Aorta (tissue), 5 donors: ENCODE measurements at regions not wholly inside any gene's neighbourhood (a gene's known extent, or its start where the extent isn't known, plus 50 kb on each side); places are given as distances from the start of the nearest gene placed in this dataset.

Experiments used
- ATAC-seq: fragments of 200-7000 bp; cut with Tn5 transposase; one replicate; pipeline ENCODE4 v1.9.1; 2022; ENCODE audit warnings: moderate library complexity; ENCODE audit not compliant: low FRiP score
- DNase-seq, 2 donors: peaks; one replicate each; pipeline ENCODE4 v3.0.0-alpha.2; 2020
- H3K27ac ChIP-seq, 2 donors: one replicate each; pipeline ENCODE4 v1.5.1; 2013; ENCODE audit warnings: low read length in 2 of 2, mild to moderate bottlenecking in 2 of 2, moderate library complexity in 2 of 2, control low read depth in 1 of 2, inconsistent platforms in 1 of 2, low read depth in 1 of 2
- H3K27me3 ChIP-seq, 2 donors: one replicate each; pipeline ENCODE4 v1.6.1; 2013; ENCODE audit warnings: control low read depth in 1 of 2, low read length in 1 of 2, mild to moderate bottlenecking in 1 of 2, moderate library complexity in 1 of 2; ENCODE audit not compliant: insufficient read depth in 2 of 2, control insufficient read depth in 1 of 2
- H3K36me3 ChIP-seq, 2 donors: one replicate each; pipeline ENCODE4 v1.6.1; 2013; ENCODE audit warnings: control low read depth in 1 of 2, low read length in 1 of 2, mild to moderate bottlenecking in 1 of 2; ENCODE audit not compliant: insufficient read depth in 2 of 2, control insufficient read depth in 1 of 2
- H3K4me1 ChIP-seq, 2 donors: one replicate each; pipeline ENCODE4 v1.6.1; 2013; ENCODE audit warnings: low read length in 2 of 2, control low read depth in 1 of 2, mild to moderate bottlenecking in 1 of 2, moderate library complexity in 1 of 2; ENCODE audit not compliant: insufficient read depth in 2 of 2, control insufficient read depth in 1 of 2
- H3K4me3 ChIP-seq, 2 donors: one replicate each; pipeline ENCODE4 v1.5.1; 2013; ENCODE audit warnings: low read length in 2 of 2, control low read depth in 1 of 2, mild to moderate bottlenecking in 1 of 2
- H3K9me3 ChIP-seq: one replicate; pipeline ENCODE4 v1.6.1; 2013; ENCODE audit warnings: mild to moderate bottlenecking, low read length; ENCODE audit not compliant: control insufficient read depth
- WGBS, 2 donors: extraction: QIAGEN DNeasy Blood & Tissue Kit; methylation state at CpG; one replicate each; pipeline ENCODE4 v1.1.7; 2013; 5-methylcytosine and 5-hydroxymethylcytosine counted together
- intact Hi-C, 2 donors: fragments of 100-400 bp; cut with DNase I; formaldehyde crosslinking; loops; one replicate each; pipeline versions ENCODE4 v1.14.2 to v1.15.0; 2022
- donor health status: healthy with polysubstance abuse.
- donor health status: Bipolar disorder and iron deficiency.
- donor health status: DM: no; HTN: no; CAD: no.
- donor health status: DM: no; HTN: no; CAD: no.
- donor health status: DM: yes; HTN: yes; CAD: no.

DNA sequence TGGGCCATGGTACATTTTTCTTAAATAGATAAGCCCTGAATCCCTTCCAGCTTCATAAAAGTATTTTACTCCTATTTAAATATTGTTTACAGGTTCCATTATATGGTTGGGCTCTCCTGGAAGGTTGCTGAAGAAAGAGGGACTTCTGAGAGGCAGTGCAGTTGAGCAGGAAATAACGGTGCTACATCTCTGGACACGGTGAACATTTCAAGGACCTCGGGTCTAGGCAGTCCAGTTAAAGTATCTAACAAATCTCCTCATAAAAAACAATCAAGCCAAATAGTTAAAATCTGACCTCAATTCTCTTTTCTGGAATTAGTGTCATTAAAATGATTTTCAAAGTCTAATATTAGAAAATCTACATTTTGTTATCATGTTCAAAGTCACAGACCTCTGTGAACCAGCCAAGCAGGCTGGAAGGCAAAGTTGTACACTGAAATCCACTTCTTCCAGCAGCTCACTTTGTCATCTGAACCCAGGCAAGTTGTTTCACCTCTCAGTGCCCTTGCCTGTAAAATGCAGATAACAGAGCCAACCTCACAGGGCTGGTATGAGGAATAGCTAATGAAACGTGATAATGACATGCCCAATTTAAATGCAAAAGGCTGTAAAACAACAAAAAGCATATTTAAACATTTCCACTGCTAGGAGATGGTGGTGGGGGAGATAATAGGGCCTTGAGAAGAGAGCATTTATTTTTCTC is 267.0 kb upstream of the KLF3 start:
- Histone ChIP-seq H3K27me3 (no peaks in the 10 kb centered on the region), H3K4me1 (peaks cover 0 to 4% of the 10 kb centered on the region in 2 donors), H3K9me3 (peaks cover 2% of the 10 kb centered on the region), H3K36me3 (no peaks in the 10 kb centered on the region), H3K27ac (no peak overlapping the region), H3K4me3 (no peak overlapping the region)
- intact Hi-C loops = no loop called here
- no peak for DNase-seq
- WGBS, 2 donors = 13 to 27% methylated on average over 4 of the region's 4 CpGs
- ATAC-seq = no peak

DNA sequence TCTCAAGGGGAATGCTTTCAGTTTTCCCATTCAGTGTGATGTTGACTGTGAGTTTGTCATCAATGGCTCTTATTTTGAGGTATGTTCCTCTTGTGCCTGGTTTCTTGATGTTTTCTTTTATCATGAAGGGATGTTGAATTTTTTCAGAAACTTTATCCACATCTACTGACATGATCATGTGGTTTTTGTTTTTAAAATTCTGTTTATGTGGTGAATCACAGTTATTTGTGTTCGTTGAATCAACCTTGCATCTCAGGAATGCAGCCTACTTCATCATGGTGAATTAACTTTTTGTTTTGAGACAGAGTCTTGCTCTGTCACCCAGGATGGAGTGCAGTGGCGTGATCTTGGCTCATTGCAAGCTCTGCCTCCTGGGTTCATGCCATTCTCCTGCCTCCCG is 263.1 kb upstream of the KLF3 start:
- no peak overlapping the region for H3K27ac ChIP-seq
- 83 to 90% methylated on average over 3 of the region's 3 CpGs for WGBS, 2 donors

DNA sequence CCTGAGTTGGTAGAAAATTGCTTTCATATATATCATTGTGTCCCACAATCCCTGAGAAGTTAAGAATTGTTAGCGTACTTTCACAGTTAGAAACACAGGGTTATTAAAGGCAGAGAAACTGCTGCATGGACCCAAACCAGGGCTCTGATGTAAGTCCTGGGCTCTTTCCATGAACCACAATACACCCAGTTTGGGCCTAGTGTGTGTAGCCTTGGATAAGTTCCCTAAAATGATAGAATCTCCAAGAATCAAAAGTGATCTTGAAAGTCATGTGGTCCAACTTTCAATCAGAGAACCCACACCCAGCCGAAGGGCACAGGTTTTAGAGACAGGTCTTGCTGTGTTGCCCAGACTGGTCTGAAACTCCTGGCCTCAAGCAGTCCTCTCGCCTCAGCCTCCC is 257.8 kb upstream of the KLF3 start:
- no peak overlapping the region for H3K4me3 ChIP-seq
- DNase-seq (no peak), ATAC-seq (no peak)
- no peak overlapping the region for H3K27ac ChIP-seq
- WGBS, 2 donors = 60 to 61% methylated on average over 3 of the region's 3 CpGs
- no peaks in the 10 kb centered on the region for H3K27me3 ChIP-seq
- no peaks in the 10 kb centered on the region for H3K9me3 ChIP-seq
- intact Hi-C loops = no loop called here
- no peaks in the 10 kb centered on the region for H3K4me1 ChIP-seq
- no peaks in the 10 kb centered on the region for H3K36me3 ChIP-seq

More for the DNA sequence above, 263.1 kb upstream of the KLF3 start:
- Histone ChIP-seq H3K9me3 (no peaks in the 10 kb centered on the region), H3K36me3 (no peaks in the 10 kb centered on the region), H3K27me3 (no peaks in the 10 kb centered on the region), H3K4me1 (peaks cover 0 to 4% of the 10 kb centered on the region in 2 donors), H3K4me3 (no peak overlapping the region)
- intact Hi-C loops = no loop called here
- DNase-seq (no peak), ATAC-seq (no peak)

DNA sequence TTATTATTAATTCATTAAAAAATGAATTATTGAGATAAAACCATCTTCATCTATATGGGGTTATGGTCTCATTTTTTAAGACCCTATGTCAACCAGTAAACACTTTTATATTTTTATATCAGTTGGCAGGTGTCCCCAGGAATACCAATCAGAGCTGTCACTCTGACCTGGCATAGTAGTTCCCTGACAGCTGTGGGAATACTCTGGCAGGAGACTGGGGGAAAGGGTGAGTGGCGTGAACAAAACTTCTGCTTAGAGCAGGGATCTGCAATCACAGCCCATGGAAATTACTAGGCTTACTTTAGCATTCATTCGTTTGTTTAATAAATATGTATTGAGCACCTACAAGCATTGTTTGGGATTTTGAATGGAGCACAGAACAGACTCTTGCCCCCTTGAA is 254.1 kb upstream of the KLF3 start:
- H3K27ac ChIP-seq = no peak overlapping the region
- no peaks in the 10 kb centered on the region for H3K36me3 ChIP-seq
- WGBS, 2 donors = 95 to 100% methylated on average over 2 of the region's 2 CpGs
- DNase-seq (no peak), ATAC-seq (no peak)
- no peaks in the 10 kb centered on the region for H3K27me3 ChIP-seq
- peaks cover 0 to 5% of the 10 kb centered on the region in 2 donors for H3K4me1 ChIP-seq
- no peaks in the 10 kb centered on the region for H3K9me3 ChIP-seq
- H3K4me3 ChIP-seq = no peak overlapping the region
- intact Hi-C loops = no loop called here

DNA sequence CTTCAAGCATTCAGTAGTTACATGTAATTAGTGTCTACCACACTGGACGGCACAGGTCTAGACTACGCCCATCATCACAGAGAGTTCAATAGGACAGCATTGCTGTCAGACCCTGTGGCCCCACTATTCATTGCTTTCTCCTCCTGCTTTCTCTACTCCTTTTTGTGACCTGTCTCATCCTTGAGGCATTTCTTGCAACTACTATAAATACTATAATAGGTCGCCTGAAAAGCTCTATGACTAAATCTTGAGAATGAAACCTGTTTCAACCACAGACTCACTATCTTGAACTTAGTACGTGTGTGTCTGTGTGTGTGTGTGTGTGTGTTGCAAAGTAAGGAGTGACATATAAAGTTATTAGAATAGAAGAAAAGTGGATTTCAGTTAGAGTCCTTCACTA is 252.9 kb upstream of the KLF3 start:
- intact Hi-C loops = no loop called here
- Histone ChIP-seq H3K9me3 (no peaks in the 10 kb centered on the region), H3K27me3 (no peaks in the 10 kb centered on the region), H3K4me1 (peaks cover 0 to 5% of the 10 kb centered on the region in 2 donors), H3K27ac (no peak overlapping the region), H3K4me3 (no peak overlapping the region), H3K36me3 (no peaks in the 10 kb centered on the region)
- WGBS, 2 donors = 71% methylated on average over 4 of the region's 4 CpGs
- DNase-seq = no peak
- no peak for ATAC-seq

DNA sequence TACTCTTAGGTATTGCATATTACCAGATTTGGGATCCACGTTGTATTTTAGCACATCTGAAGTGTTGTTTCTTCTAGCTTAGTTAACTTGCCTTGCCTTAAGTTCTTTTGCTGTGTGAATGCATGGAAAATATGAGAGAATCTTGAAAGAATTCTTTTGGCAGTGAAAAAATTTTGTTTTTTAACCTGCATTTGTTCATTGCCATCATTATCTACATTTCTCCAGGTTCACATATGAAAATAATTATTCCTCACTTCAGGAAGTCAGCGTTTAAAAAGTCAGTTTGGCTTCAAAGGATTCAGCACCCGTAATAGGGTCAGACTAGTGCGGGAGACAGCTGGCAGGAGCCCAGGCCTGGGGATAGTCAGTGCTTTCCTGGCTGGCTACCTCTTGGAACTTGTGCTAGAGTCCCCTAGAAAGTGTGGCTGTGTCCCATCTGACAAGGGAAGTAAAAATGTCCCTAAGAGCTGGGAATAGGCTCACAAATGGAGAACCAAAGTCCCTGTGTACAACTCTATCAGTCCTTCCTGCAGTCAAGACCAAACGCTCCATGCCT is 251.9 kb upstream of the KLF3 start:
- Histone ChIP-seq H3K4me3 (no peak overlapping the region), H3K4me1 (peaks cover 0 to 5% of the 10 kb centered on the region in 2 donors), H3K27me3 (no peaks in the 10 kb centered on the region), H3K36me3 (no peaks in the 10 kb centered on the region), H3K9me3 (no peaks in the 10 kb centered on the region), H3K27ac (no peak overlapping the region)
- intact Hi-C loops = no loop called here
- 9 to 12% methylated on average over 5 of the region's 5 CpGs for WGBS, 2 donors
- DNase-seq (peak in 1 of 2 donors; percentile 60), ATAC-seq (no peak)

DNA sequence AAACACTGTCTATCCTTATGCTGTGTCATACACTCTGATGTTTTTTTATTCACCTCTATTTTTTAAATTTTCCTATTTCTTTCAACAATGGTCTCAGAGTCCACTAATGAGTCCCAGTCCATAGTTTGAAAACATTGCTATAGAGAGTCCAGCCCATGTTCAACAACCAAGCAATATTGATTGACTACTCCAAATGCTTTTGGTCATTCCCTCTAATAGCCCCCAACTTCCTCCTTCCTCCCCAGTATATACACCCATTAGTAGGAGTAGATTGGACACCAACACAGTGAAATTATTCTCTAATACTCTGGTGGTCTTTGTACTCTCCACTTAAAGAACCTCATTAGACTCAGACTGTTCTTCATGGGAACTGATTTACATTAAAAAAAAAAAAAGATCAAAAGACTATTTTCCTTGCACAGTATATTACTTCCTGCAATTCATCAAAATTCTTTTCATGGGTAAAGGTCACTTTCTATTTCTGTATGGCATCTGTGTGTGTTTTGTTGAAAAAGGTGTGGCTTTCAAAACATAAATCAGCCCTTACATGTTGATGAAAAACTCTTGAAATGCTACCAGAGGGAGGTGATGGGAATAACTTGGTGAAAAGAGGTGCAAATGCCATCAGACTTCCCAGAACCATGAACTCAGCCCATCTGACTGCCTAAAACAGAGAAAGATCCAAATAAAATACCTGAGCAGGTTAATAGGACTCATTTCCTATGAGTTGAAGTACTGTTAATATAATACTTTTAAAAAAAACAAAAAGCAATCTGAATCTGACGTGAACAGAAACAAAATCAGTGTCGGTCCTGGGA is 250.3 kb upstream of the KLF3 start:
- Histone ChIP-seq H3K27ac (no peak overlapping the region), H3K9me3 (no peaks in the 10 kb centered on the region), H3K4me3 (no peak overlapping the region), H3K4me1 (peaks cover 0 to 5% of the 10 kb centered on the region in 2 donors), H3K27me3 (no peaks in the 10 kb centered on the region), H3K36me3 (no peaks in the 10 kb centered on the region)
- ATAC-seq (no peak), DNase-seq (no peak)
- WGBS, 2 donors = 82 to 84% methylated on average over 2 of the region's 2 CpGs
- intact Hi-C loops = no loop called here

DNA sequence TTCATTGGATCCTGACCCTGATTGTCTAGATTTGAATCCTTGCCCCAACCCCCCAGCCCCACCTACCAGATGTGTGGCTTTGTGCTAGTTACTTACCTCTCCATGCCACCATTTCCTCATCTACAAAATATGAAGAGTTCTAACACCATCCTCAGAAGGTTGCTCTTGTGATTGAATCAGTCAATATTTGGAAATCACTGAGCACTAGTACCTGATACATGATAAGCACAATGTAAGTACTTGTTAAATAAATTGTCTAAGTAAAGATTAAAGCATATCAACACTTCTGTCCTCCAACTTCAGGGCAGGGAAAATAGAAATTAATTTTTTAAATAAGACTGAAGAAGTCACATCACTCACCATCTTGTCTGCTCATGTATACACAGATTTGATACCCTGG is 249.6 kb upstream of the KLF3 start:
- no peak for ATAC-seq
- no peak overlapping the region for H3K27ac ChIP-seq

DNA sequence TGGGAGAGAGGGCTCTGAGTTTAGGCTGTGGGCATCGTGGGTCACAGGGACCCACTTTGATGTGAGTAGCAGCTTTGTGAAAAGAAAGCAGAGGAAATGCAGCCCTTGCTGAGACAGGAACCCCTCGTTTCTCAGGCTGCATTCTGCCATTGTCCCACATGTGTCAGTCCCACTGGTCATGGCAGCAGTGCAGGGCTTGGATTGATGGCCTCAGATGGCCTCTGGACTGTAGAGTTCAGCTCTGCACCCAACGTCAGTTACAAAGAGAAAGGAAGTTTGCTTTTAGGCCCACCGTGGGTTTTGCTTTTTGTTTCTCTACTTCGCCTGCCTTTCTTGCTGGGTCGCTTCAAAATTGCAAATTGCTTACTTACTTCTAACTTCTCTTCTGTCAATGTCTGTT is 248.3 kb upstream of the KLF3 start:
- no peaks in the 10 kb centered on the region for H3K9me3 ChIP-seq
- intact Hi-C loops = no loop called here
- DNase-seq (no peak), ATAC-seq (no peak)
- peaks cover 0 to 2% of the 10 kb centered on the region in 2 donors for H3K27me3 ChIP-seq
- no peaks in the 10 kb centered on the region for H3K36me3 ChIP-seq
- H3K27ac ChIP-seq = no peak overlapping the region
- no peak overlapping the region for H3K4me3 ChIP-seq
- H3K4me1 ChIP-seq = peaks cover 0 to 5% of the 10 kb centered on the region in 2 donors
- WGBS, 2 donors = 79% methylated on average over 6 of the region's 6 CpGs

More for the DNA sequence above, 249.6 kb upstream of the KLF3 start:
- DNase-seq = no peak
- Histone ChIP-seq H3K9me3 (no peaks in the 10 kb centered on the region), H3K4me3 (no peak overlapping the region), H3K36me3 (no peaks in the 10 kb centered on the region), H3K27me3 (no peaks in the 10 kb centered on the region), H3K4me1 (peaks cover 0 to 5% of the 10 kb centered on the region in 2 donors)
- intact Hi-C loops = no loop called here
